AML-193 (cell line): ENCODE measurements at regions not wholly inside any gene's neighbourhood (a gene's known extent, or its start where the extent isn't known, plus 50 kb on each side); places are given as distances from the start of the nearest gene placed in this dataset.
A peak's percentile ranks its signal among the peaks of the same experiment; 100 is the strongest.
"Not testable (repeated sequence)": the region's sequence is repeated elsewhere in the genome, so short reads cannot be mapped to it uniquely, and the experiment has no call there.

Experiments used
- DNase-seq, 2 experiments: peaks; one replicate each; lab custom pipeline; 2025; lab: John Stamatoyannopoulos, UW

GRCh38 chr9:138213748-138214147 lies 336.2 kb downstream of the CACNA1B start:
- DNase-seq, result peak; percentile 39 to 46

DNA sequence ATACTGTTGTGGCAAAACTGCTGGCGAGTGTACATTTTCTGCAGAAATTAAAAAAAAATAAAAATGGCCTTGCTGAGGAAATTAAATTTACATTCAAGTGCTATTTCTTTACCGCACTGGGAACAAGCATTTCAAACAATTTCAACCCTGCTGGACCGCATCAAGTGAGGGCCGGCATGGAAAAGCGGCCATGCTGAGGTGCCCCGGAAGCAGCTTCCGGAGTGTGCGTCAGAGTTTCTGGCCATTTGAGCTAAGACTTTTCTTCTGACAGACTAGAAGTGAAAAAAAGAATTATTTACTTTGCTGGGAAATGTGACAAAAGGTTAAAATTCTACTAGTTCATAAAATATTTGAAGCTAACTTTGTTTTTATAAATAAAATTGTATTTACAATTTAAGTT lies 337.0 kb downstream of the CACNA1B start:
- not testable (repeated sequence) for DNase-seq

GRCh38 chr9:138215588-138215987 lies 338.0 kb downstream of the CACNA1B start:
- DNase-seq, result not testable (repeated sequence)

- not testable (repeated sequence) for DNase-seq
Measured at GRCh38 chr9:138216817-138217216, 339.2 kb downstream of the CACNA1B start.

DNA sequence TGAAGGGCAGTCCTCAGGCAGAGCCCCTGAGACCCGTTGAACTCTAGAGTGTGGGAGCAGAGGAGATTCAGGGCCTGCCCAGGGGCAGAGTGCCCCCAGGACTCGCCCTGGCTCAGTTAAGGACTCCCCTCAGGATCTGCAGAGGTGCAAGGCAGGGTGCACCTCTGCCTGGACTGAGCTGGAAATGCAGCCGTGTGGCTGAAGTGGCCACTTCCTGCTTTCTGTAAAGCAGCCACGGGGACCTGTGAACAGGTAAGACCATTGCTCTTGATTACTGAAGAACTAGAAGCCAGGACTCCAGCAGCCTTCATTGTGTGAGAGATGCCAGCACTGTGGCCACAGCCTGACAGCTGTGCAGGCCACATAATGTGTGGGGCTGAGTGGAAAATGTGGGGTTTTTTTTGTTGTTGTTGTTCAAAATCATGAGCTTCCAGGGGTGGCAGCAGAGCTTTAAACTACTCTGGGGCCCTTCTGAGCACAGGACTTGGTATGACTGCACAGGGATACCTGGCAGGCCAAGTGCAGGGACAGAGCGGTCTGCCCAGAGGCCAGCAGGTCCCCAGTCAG lies 339.8 kb downstream of the CACNA1B start:
- not testable (repeated sequence) for DNase-seq

GRCh38 chr9:138219249-138219648 lies 341.7 kb downstream of the CACNA1B start:
- not testable (repeated sequence) for DNase-seq

DNA sequence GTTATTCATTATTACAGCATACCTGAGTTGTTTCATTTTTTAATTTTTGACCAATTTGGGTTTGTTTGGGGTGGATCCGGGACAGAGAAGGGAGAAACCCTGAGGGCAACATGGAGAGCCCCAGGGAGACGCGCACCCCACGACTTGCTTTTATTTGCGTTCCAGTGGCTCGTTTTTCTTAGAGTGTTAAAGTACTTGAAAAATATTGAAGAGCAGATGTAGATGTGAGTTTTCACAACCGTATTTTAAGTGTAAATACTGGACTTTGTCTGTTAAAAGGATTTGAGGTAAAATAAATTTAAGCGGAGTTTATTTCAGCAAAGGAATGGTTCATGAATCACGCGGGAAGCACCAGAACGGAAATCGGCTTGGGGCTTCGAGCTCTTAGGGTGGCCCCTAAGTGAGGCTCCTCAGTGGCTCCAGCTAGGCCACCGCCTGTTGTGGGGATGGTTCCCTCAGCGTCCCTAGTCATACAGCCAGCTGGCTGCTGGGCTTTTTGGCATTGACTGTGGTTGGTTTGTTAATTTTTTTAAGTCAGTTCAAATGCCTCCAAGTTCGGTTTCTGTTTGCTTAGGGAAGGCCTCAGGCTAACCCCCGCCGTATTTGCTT lies 344.0 kb downstream of the CACNA1B start:
- DNase-seq, result not testable (repeated sequence)

GRCh38 chr9:138237099-138237498 lies 359.5 kb downstream of the CACNA1B start:
- DNase-seq, result not testable (repeated sequence)

- not testable (repeated sequence) for DNase-seq
Measured at GRCh38 chr9:138282903-138283302, 405.3 kb downstream of the CACNA1B start.
